GM23338 (cell line): ENCODE measurements at regions not wholly inside any gene's neighbourhood (a gene's known extent, or its start where the extent isn't known, plus 50 kb on each side); places are given as distances from the start of the nearest gene placed in this dataset.

ENCODE experiments used
- ATAC-seq: fragments of 200-7000 bp; cut with Tn5 transposase; 3 replicates; pipeline ENCODE4 v1.9.1; 2020
- DNase-seq: peaks from one replicate; pipeline ENCODE4 v3.0.0-alpha.2; 2015; ENCODE audit warnings: low spot score
- H2AFZ ChIP-seq: fragments of 200-600 bp; sonication (generic); 2 replicates; pipeline ENCODE4 v1.8.0; 2016; ENCODE audit warnings: antibody characterized with exemption, mild to moderate bottlenecking, moderate library complexity
- H3F3A ChIP-seq: fragments of 200-600 bp; sonication (generic); replicated peaks from 2 replicates; pipeline ENCODE4 v1.8.0; 2017; ENCODE audit warnings: antibody characterized with exemption, mixed run types, low read depth
- H3K27ac ChIP-seq: fragments of 200-600 bp; sonication (generic); 2 replicates; pipeline ENCODE4 v1.6.1; 2016; ENCODE audit warnings: low read depth
- H3K27me3 ChIP-seq: fragments of 200-600 bp; sonication (generic); 2 replicates; pipeline ENCODE4 v1.8.0; 2016; ENCODE audit warnings: mild to moderate bottlenecking, mixed run types, moderate library complexity; ENCODE audit not compliant: insufficient read depth
- H3K36me3 ChIP-seq: fragments of 200-600 bp; sonication (generic); 2 replicates; pipeline ENCODE4 v1.8.0; 2016; ENCODE audit warnings: mild to moderate bottlenecking; ENCODE audit not compliant: insufficient read depth
- H3K4me1 ChIP-seq: fragments of 200-600 bp; sonication (generic); 2 replicates; pipeline ENCODE4 v1.8.0; 2016; ENCODE audit warnings: mild to moderate bottlenecking, moderate library complexity; ENCODE audit not compliant: insufficient read depth
- H3K4me2 ChIP-seq: fragments of 200-600 bp; sonication (generic); 2 replicates; pipeline ENCODE4 v1.7.1; 2017; ENCODE audit warnings: mixed run types
- H3K4me3 ChIP-seq: fragments of 200-600 bp; sonication (generic); 2 replicates; pipeline ENCODE4 v1.6.1; 2016; ENCODE audit warnings: mixed run types
- H3K79me2 ChIP-seq: fragments of 200-600 bp; sonication (generic); replicated peaks from 2 replicates; pipeline ENCODE4 v1.8.0; 2017; ENCODE audit warnings: mild to moderate bottlenecking; ENCODE audit not compliant: insufficient read depth
- H3K9me2 ChIP-seq: fragments of 200-600 bp; sonication (generic); 2 replicates; pipeline ENCODE4 v1.8.0; 2017; ENCODE audit not compliant: insufficient read depth
- H4K20me1 ChIP-seq: fragments of 200-600 bp; sonication (generic); replicated peaks from 2 replicates; pipeline ENCODE4 v1.8.0; 2017; ENCODE audit warnings: mild to moderate bottlenecking; ENCODE audit not compliant: insufficient read depth
- H3K27ac Mint-ChIP-seq: 2 replicates; pipeline ENCODE4 v1.8.0; 2020; ENCODE audit warnings: inconsistent platforms, mild to moderate bottlenecking, moderate library complexity, mixed read lengths
- H3K27me3 Mint-ChIP-seq: 3 replicates; pipeline ENCODE4 v1.8.0; 2022; ENCODE audit warnings: low read depth, mild to moderate bottlenecking, moderate library complexity, mixed read lengths, inconsistent platforms; ENCODE audit not compliant: insufficient read depth, poor library complexity
- H3K36me3 Mint-ChIP-seq: 3 replicates; pipeline ENCODE4 v1.8.0; 2021; ENCODE audit warnings: low read depth, mild to moderate bottlenecking, inconsistent platforms, moderate library complexity, mixed read lengths
- H3K4me1 Mint-ChIP-seq: 3 replicates; pipeline ENCODE4 v1.8.0; 2020; ENCODE audit warnings: mild to moderate bottlenecking, inconsistent platforms, mixed read lengths
- H3K4me3 Mint-ChIP-seq: 3 replicates; pipeline ENCODE4 v1.8.0; 2021; ENCODE audit warnings: moderate library complexity, mild to moderate bottlenecking, inconsistent platforms, mixed read lengths
- H3K9me3 Mint-ChIP-seq: 3 replicates; pipeline ENCODE4 v1.8.0; 2020; ENCODE audit warnings: moderate library complexity, mild to moderate bottlenecking, inconsistent platforms, mixed read lengths
- CREB1 ChIP-seq: fragments of 250-450 bp; sonication (Bioruptor Pico); IDR thresholded peaks from 2 replicates; pipeline ENCODE4 v1.5.0; 2020; ENCODE audit warnings: low read depth, mild to moderate bottlenecking, moderate library complexity
- ETS1 ChIP-seq: IDR thresholded peaks from 2 replicates; pipeline ENCODE4 v1.6.1; 2016; ENCODE audit warnings: antibody characterized with exemption
- EZH2 ChIP-seq: fragments of 200-600 bp; sonication (generic); IDR thresholded peaks from one replicate; pipeline ENCODE4 v1.8.0; 2017; ENCODE audit warnings: antibody characterized with exemption, mild to moderate bottlenecking, low read depth; ENCODE audit not compliant: unreplicated experiment
- EZH2phosphoT487 ChIP-seq: fragments of 200-600 bp; sonication (generic); IDR thresholded peaks from one replicate; pipeline ENCODE4 v1.8.1; 2018; ENCODE audit warnings: antibody characterized with exemption; ENCODE audit not compliant: unreplicated experiment
- JUNB ChIP-seq: IDR thresholded peaks from one replicate; pipeline ENCODE4 v1.6.1; 2016; ENCODE audit warnings: antibody characterized with exemption; ENCODE audit not compliant: unreplicated experiment
- NANOG ChIP-seq: IDR thresholded peaks from 2 replicates; pipeline ENCODE4 v1.6.1; 2016; ENCODE audit warnings: antibody characterized with exemption, borderline replicate concordance
- POLR2AphosphoS5 ChIP-seq: IDR thresholded peaks from 2 replicates; pipeline ENCODE4 v1.6.1; 2016; ENCODE audit warnings: antibody characterized with exemption, low read depth
- STAT1 ChIP-seq: IDR thresholded peaks from one replicate; pipeline ENCODE4 v1.6.1; 2016; ENCODE audit warnings: antibody characterized with exemption; ENCODE audit not compliant: unreplicated experiment
- ZNF114 ChIP-seq: fragments of 250-450 bp; sonication (Bioruptor Pico); IDR thresholded peaks from 2 replicates; pipeline ENCODE4 v1.5.0; 2020; ENCODE audit warnings: mild to moderate bottlenecking, moderate library complexity
- ZNF331 ChIP-seq: fragments of 250-450 bp; sonication (Bioruptor Pico); IDR thresholded peaks from 2 replicates; pipeline ENCODE4 v1.5.0; 2020; ENCODE audit warnings: low read depth, mild to moderate bottlenecking, moderate library complexity
- TF ChIP-seq, protein P1 (sequence below): IDR thresholded peaks from one replicate; pipeline ENCODE4 v1.6.1; 2018; ENCODE audit warnings: antibody characterized with exemption; ENCODE audit not compliant: unreplicated experiment
- TF ChIP-seq, protein P2 (sequence below), 2 experiments: fragments of 200-600 bp in 1 of 2; sonication (generic) in 1 of 2; conservative IDR thresholded peaks; 2 replicates each; pipeline versions ENCODE4 v1.5.1 to v1.6.1; 2016 to 2017; ENCODE audit warnings: antibody characterized with exemption in 2 of 2, low read depth in 2 of 2, mild to moderate bottlenecking in 2 of 2, moderate library complexity in 1 of 2
- TF ChIP-seq, protein P3 (sequence below): fragments of 250-450 bp; sonication (Bioruptor Pico); IDR thresholded peaks from 2 replicates; pipeline ENCODE4 v1.5.0; 2020; ENCODE audit warnings: mild to moderate bottlenecking, moderate library complexity

DNA sequence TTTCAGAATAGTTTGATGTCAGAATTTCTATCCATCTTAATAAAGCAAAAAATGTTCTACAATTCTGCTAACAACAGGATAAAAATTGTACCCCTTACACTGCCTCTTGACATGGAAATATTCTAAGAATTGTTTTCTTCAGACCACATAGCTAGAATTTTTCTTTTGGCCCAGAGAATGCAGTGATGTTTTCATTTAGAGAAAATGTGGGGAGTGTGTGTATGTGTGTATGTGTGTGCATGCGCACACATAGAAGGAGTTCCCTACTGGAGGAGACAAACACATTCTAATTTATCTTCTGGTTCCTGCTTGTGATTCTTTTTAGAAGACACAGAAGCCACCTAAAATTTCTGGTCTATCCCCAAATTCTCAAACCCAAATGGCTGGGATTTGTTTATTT, 1145.7 kb downstream of the VRK1 start:
- Mint-ChIP-seq H3K36me3 (no peaks in the 10 kb centered on the region), H3K27me3 (peaks cover 4% of the 10 kb centered on the region), H3K4me3 (no peak overlapping the region), H3K4me1 (peaks cover 18% of the 10 kb centered on the region), H3K9me3 (peaks cover 6% of the 10 kb centered on the region), H3K27ac (no peak overlapping the region)
- Histone ChIP-seq H3K4me3 (no peak overlapping the region), H3F3A (no peaks in the 10 kb centered on the region), H3K27me3 (no peaks in the 10 kb centered on the region), H2AFZ (no peak overlapping the region), H4K20me1 (no peaks in the 10 kb centered on the region), H3K36me3 (no peaks in the 10 kb centered on the region), H3K4me1 (no peaks in the 10 kb centered on the region), H3K9me2 (peaks cover 26% of the 10 kb centered on the region), H3K4me2 (no peak overlapping the region), H3K79me2 (no peaks in the 10 kb centered on the region), H3K27ac (no peak overlapping the region)
- DNase-seq: no peak
- ATAC-seq: no peak
- TF ChIP-seq POLR2AphosphoS5 (no peak), CREB1 (CRISPR knock-in tag) (no peak), EZH2 (no peak), ZNF331 (no peak), ETS1 (no peak), NANOG (no peak), ZNF114 (CRISPR knock-in tag) (no peak), STAT1 (no peak), JUNB (no peak), EZH2phosphoT487 (no peak)
- TF ChIP-seq, protein P1, sequence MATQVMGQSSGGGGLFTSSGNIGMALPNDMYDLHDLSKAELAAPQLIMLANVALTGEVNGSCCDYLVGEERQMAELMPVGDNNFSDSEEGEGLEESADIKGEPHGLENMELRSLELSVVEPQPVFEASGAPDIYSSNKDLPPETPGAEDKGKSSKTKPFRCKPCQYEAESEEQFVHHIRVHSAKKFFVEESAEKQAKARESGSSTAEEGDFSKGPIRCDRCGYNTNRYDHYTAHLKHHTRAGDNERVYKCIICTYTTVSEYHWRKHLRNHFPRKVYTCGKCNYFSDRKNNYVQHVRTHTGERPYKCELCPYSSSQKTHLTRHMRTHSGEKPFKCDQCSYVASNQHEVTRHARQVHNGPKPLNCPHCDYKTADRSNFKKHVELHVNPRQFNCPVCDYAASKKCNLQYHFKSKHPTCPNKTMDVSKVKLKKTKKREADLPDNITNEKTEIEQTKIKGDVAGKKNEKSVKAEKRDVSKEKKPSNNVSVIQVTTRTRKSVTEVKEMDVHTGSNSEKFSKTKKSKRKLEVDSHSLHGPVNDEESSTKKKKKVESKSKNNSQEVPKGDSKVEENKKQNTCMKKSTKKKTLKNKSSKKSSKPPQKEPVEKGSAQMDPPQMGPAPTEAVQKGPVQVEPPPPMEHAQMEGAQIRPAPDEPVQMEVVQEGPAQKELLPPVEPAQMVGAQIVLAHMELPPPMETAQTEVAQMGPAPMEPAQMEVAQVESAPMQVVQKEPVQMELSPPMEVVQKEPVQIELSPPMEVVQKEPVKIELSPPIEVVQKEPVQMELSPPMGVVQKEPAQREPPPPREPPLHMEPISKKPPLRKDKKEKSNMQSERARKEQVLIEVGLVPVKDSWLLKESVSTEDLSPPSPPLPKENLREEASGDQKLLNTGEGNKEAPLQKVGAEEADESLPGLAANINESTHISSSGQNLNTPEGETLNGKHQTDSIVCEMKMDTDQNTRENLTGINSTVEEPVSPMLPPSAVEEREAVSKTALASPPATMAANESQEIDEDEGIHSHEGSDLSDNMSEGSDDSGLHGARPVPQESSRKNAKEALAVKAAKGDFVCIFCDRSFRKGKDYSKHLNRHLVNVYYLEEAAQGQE: no peak
- TF ChIP-seq, protein P2, sequence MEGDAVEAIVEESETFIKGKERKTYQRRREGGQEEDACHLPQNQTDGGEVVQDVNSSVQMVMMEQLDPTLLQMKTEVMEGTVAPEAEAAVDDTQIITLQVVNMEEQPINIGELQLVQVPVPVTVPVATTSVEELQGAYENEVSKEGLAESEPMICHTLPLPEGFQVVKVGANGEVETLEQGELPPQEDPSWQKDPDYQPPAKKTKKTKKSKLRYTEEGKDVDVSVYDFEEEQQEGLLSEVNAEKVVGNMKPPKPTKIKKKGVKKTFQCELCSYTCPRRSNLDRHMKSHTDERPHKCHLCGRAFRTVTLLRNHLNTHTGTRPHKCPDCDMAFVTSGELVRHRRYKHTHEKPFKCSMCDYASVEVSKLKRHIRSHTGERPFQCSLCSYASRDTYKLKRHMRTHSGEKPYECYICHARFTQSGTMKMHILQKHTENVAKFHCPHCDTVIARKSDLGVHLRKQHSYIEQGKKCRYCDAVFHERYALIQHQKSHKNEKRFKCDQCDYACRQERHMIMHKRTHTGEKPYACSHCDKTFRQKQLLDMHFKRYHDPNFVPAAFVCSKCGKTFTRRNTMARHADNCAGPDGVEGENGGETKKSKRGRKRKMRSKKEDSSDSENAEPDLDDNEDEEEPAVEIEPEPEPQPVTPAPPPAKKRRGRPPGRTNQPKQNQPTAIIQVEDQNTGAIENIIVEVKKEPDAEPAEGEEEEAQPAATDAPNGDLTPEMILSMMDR (conservative IDR thresholded peaks at IDR 0.05; ENCODE audit: low read depth in 2 of 2): no peak
- TF ChIP-seq, protein P3, sequence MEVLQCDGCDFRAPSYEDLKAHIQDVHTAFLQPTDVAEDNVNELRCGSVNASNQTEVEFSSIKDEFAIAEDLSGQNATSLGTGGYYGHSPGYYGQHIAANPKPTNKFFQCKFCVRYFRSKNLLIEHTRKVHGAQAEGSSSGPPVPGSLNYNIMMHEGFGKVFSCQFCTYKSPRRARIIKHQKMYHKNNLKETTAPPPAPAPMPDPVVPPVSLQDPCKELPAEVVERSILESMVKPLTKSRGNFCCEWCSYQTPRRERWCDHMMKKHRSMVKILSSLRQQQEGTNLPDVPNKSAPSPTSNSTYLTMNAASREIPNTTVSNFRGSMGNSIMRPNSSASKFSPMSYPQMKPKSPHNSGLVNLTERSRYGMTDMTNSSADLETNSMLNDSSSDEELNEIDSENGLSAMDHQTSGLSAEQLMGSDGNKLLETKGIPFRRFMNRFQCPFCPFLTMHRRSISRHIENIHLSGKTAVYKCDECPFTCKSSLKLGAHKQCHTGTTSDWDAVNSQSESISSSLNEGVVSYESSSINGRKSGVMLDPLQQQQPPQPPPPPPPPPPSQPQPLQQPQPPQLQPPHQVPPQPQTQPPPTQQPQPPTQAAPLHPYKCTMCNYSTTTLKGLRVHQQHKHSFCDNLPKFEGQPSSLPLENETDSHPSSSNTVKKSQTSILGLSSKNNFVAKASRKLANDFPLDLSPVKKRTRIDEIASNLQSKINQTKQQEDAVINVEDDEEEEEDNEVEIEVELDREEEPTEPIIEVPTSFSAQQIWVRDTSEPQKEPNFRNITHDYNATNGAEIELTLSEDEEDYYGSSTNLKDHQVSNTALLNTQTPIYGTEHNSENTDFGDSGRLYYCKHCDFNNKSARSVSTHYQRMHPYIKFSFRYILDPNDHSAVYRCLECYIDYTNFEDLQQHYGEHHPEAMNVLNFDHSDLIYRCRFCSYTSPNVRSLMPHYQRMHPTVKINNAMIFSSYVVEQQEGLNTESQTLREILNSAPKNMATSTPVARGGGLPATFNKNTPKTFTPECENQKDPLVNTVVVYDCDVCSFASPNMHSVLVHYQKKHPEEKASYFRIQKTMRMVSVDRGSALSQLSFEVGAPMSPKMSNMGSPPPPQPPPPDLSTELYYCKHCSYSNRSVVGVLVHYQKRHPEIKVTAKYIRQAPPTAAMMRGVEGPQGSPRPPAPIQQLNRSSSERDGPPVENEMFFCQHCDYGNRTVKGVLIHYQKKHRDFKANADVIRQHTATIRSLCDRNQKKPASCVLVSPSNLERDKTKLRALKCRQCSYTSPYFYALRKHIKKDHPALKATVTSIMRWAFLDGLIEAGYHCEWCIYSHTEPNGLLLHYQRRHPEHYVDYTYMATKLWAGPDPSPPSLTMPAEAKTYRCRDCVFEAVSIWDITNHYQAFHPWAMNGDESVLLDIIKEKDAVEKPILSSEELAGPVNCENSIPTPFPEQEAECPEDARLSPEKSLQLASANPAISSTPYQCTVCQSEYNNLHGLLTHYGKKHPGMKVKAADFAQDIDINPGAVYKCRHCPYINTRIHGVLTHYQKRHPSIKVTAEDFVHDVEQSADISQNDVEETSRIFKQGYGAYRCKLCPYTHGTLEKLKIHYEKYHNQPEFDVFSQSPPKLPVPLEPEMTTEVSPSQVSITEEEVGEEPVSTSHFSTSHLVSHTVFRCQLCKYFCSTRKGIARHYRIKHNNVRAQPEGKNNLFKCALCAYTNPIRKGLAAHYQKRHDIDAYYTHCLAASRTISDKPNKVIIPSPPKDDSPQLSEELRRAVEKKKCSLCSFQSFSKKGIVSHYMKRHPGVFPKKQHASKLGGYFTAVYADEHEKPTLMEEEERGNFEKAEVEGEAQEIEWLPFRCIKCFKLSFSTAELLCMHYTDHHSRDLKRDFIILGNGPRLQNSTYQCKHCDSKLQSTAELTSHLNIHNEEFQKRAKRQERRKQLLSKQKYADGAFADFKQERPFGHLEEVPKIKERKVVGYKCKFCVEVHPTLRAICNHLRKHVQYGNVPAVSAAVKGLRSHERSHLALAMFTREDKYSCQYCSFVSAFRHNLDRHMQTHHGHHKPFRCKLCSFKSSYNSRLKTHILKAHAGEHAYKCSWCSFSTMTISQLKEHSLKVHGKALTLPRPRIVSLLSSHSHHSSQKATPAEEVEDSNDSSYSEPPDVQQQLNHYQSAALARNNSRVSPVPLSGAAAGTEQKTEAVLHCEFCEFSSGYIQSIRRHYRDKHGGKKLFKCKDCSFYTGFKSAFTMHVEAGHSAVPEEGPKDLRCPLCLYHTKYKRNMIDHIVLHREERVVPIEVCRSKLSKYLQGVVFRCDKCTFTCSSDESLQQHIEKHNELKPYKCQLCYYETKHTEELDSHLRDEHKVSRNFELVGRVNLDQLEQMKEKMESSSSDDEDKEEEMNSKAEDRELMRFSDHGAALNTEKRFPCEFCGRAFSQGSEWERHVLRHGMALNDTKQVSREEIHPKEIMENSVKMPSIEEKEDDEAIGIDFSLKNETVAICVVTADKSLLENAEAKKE: no peak
